Fibroblast of lung (primary cell): ENCODE measurements at regions not wholly inside any gene's neighbourhood (a gene's known extent, or its start where the extent isn't known, plus 50 kb on each side); places are given as distances from the start of the nearest gene placed in this dataset.

Experiments
- DNase-seq, 2 donors: peaks; one replicate each; pipeline versions ENCODE4 v3.0.0 to v3.0.0-alpha.2; 2010; ENCODE audit warnings: low read depth in 2 of 2
- H2AFZ ChIP-seq: 2 replicates; pipeline ENCODE4 v1.5.1; 2012; ENCODE audit warnings: low read length, control low read depth, inconsistent platforms
- H3K27ac ChIP-seq: 2 replicates; pipeline ENCODE4 v1.5.1; 2011; ENCODE audit warnings: low read length, control low read depth; ENCODE audit not compliant: insufficient read depth
- H3K27me3 ChIP-seq: 2 replicates; pipeline ENCODE4 v1.5.1; 2011; ENCODE audit warnings: mild to moderate bottlenecking, low read length; ENCODE audit not compliant: control insufficient read depth, insufficient read depth
- H3K36me3 ChIP-seq: 2 replicates; pipeline ENCODE4 v1.5.1; 2011; ENCODE audit warnings: low read length; ENCODE audit not compliant: control insufficient read depth, insufficient read depth
- H3K4me1 ChIP-seq: 2 replicates; pipeline ENCODE4 v1.5.1; 2011; ENCODE audit warnings: low read length; ENCODE audit not compliant: control insufficient read depth, insufficient read depth; ENCODE audit errors: extremely low read depth
- H3K4me2 ChIP-seq: 2 replicates; pipeline ENCODE4 v1.5.1; 2011; ENCODE audit warnings: low read length, control low read depth; ENCODE audit not compliant: insufficient read depth; ENCODE audit errors: extremely low read depth
- H3K4me3 ChIP-seq, 4 experiments: fragments of 200-600 bp in 1 of 4; sonication (generic) in 1 of 4; replicated peaks in 1 of 4; 2 replicates each; pipeline ENCODE4 v1.5.1; 2011 to 2016; ENCODE audit warnings: low read length in 4 of 4, low read depth in 3 of 4, mild to moderate bottlenecking in 3 of 4, control low read depth in 2 of 4, inconsistent platforms in 1 of 4, mixed read lengths in 1 of 4; ENCODE audit not compliant: insufficient read depth in 1 of 4; ENCODE audit errors: control extremely low read depth in 1 of 4
- H3K79me2 ChIP-seq: 2 replicates; pipeline ENCODE4 v1.5.1; 2012; ENCODE audit warnings: mild to moderate bottlenecking, low read length, inconsistent platforms; ENCODE audit not compliant: control insufficient read depth, insufficient read depth
- H3K9ac ChIP-seq: 2 replicates; pipeline ENCODE4 v1.5.1; 2011; ENCODE audit warnings: mild to moderate bottlenecking, low read length, control low read depth; ENCODE audit not compliant: insufficient read depth
- H3K9me3 ChIP-seq: 2 replicates; pipeline ENCODE4 v1.5.1; 2012; ENCODE audit warnings: low read depth, low read length; ENCODE audit not compliant: control insufficient read depth, insufficient read depth
- H4K20me1 ChIP-seq: 2 replicates; pipeline ENCODE4 v1.5.1; 2011; ENCODE audit warnings: low read length; ENCODE audit not compliant: control insufficient read depth, insufficient read depth; ENCODE audit errors: extremely low read depth
- CTCF ChIP-seq, 2 donors: IDR thresholded peaks in 1 of 2; conservative IDR thresholded peaks in 1 of 2; 1 replicate in 1 of 2; 2 replicates in 1 of 2; pipeline ENCODE4 v1.5.1; 2011 to 2012; ENCODE audit warnings: low read length in 2 of 2, control low read depth in 1 of 2, inconsistent platforms in 1 of 2, low read depth in 1 of 2, mild to moderate bottlenecking in 1 of 2
- EZH2 ChIP-seq: IDR thresholded peaks from 2 replicates; pipeline ENCODE4 v1.5.1; 2012; ENCODE audit warnings: low read length, control low read depth, mild to moderate bottlenecking; ENCODE audit errors: missing control alignments

- no peaks in the 10 kb centered on the region for H3K9me3 ChIP-seq
- no peak for TF ChIP-seq CTCF (conservative IDR thresholded peaks at IDR 0.05 in 1 of 2, IDR thresholded peaks at IDR 0.05 in 1 of 2; ENCODE audit: low read depth in 1 of 2, low read length in 2 of 2)
- TF ChIP-seq EZH2, result no peak
- H3K27me3 ChIP-seq, result no peaks in the 10 kb centered on the region
- peak overlapping the region; percentile 64 for H3K27ac ChIP-seq
- no peak overlapping the region for H2AFZ ChIP-seq
- no peaks in the 10 kb centered on the region for H4K20me1 ChIP-seq
- no peak overlapping the region for H3K4me2 ChIP-seq
- H3K4me3 ChIP-seq, result no peak overlapping the region
- H3K4me1 ChIP-seq, result peaks cover 24% of the 10 kb centered on the region
- DNase-seq, result peak; percentile 53 to 67
- no peak overlapping the region for H3K9ac ChIP-seq
- H3K36me3 ChIP-seq, result no peaks in the 10 kb centered on the region
- H3K79me2 ChIP-seq, result no peaks in the 10 kb centered on the region
Measured at GRCh38 chr4:13908455-13908854, 280.9 kb upstream of the BOD1L1 start.

GRCh38 chr4:13910556-13910955 is 283.0 kb upstream of the BOD1L1 start:
- TF ChIP-seq CTCF (conservative IDR thresholded peaks at IDR 0.05 in 1 of 2, IDR thresholded peaks at IDR 0.05 in 1 of 2; ENCODE audit: low read depth in 1 of 2, low read length in 2 of 2) (no peak), EZH2 (no peak)
- Histone ChIP-seq H3K4me2 (no peak overlapping the region), H3K4me1 (peaks cover 17% of the 10 kb centered on the region), H3K9me3 (no peaks in the 10 kb centered on the region), H3K27ac (no peak overlapping the region), H3K4me3 (no peak overlapping the region), H3K79me2 (no peaks in the 10 kb centered on the region), H2AFZ (no peak overlapping the region), H3K9ac (no peak overlapping the region), H4K20me1 (no peaks in the 10 kb centered on the region), H3K36me3 (no peaks in the 10 kb centered on the region), H3K27me3 (no peaks in the 10 kb centered on the region)
- DNase-seq, result peak in 1 of 2 donors; percentile 37

GRCh38 chr4:13911256-13911655 is 283.7 kb upstream of the BOD1L1 start:
- no peaks in the 10 kb centered on the region for H4K20me1 ChIP-seq
- H3K9ac ChIP-seq, result no peak overlapping the region
- no peak overlapping the region for H3K4me2 ChIP-seq
- no peak for DNase-seq
- H3K27me3 ChIP-seq, result no peaks in the 10 kb centered on the region
- H3K4me1 ChIP-seq, result peaks cover 15% of the 10 kb centered on the region
- H3K9me3 ChIP-seq, result no peaks in the 10 kb centered on the region
- H3K79me2 ChIP-seq, result no peaks in the 10 kb centered on the region
- H3K4me3 ChIP-seq, result no peak overlapping the region
- TF ChIP-seq EZH2 (no peak), CTCF (conservative IDR thresholded peaks at IDR 0.05 in 1 of 2, IDR thresholded peaks at IDR 0.05 in 1 of 2; ENCODE audit: low read depth in 1 of 2, low read length in 2 of 2) (no peak)
- no peak overlapping the region for H3K27ac ChIP-seq
- H2AFZ ChIP-seq, result no peak overlapping the region
- no peaks in the 10 kb centered on the region for H3K36me3 ChIP-seq
